NCI-H146 treated with DMSO at 0.1 percent for 48 hours (cell line): ENCODE measurements at regions not wholly inside any gene's neighbourhood (a gene's known extent, or its start where the extent isn't known, plus 50 kb on each side); places are given as distances from the start of the nearest gene placed in this dataset.

Source experiments
- DNase-seq: peaks from one replicate; lab custom pipeline; 2025; ENCODE audit not compliant: unreplicated experiment; lab: John Stamatoyannopoulos, UW

- no peak for DNase-seq
Measured at GRCh38 chr9:129347316-129348120, 169.5 kb upstream of the IER5L start.

GRCh38 chr9:129346046-129346445, 168.0 kb upstream of the IER5L start:
- DNase-seq: no peak

DNA sequence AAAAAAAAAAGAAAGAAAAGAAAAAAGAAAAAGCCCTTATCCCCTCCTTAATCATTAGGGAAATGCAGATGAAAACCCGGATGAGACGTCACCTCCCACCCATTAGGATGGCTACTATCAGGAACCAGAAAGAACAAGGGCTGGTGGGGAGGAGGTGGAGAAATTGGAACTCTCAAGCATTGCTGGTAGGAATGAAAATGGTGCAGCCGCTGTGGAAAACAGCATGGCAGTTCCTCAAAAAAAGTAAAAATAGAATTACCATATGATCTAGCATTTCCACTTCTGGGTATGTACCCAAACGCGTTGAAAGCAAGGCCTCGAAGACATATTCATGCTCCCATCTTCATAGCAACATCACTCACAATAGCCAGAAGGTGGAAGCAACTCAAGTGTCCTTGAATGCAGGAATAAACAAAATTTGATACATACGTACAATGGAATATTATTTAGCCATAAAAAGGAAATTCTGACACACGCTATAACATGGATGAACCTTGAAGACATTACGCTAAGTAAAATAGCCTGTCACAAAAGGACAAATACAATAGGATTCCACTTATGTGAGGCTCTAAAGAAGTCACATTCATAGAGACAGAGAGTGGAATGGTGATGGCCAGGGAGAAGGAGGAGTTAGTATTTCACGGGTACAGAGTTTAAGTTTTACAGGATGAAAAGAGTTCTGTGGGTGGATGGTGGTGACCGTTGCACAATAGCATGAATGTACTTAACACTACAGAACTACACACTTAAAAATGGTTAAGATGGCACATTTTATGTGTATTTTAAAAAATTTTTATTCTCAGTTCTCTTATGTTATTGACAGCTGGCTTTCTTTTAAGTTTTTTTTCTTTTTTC, 166.8 kb upstream of the IER5L start:
- no peak for DNase-seq

DNA sequence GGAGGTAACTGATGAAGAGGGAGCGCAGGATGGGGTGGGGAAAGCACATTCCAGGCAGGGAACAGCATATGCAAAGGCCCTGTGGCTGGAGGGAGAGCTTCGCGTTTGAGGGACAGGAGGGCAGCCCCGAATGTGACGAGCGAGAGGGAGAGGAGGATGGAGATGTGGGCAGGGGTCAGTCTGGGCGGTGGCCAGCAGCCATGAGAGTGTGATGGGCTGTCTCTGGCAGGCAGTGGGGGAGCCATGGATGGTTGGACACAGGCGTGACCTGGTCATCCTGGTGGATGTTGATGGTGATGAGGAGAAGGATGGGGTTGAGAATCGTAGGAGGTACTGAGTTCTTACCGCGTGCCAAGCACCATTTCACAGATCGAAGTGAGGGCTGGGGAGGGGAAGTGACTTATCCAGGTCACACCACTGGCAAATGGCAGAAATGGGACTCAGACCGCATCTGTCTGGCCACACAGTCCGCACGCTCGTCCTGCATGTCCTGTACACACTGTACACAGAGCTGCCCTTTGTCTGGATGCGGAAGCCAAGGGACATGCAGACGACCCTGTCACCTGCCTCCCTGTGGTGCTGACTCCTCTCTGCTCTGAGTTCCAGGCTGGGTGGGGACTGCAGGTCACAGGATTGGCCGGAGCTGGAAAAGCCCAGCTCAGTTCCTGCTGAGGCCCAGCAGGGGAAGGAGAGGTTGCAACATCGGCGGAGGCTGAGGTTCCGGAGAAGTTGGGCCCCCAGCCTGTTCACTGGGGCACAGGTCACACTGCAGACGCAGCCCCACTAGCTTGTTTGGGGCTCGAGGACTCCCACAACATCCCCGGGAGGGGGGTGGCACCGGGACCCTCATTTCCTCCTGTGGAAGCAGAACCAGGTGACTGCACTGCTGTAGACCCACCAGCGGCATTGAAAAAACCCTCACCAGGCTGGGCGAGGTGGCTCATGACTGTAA, 165.6 kb upstream of the IER5L start:
- no peak for DNase-seq

- DNase-seq: no peak
Measured at GRCh38 chr9:129342591-129343423, 164.7 kb upstream of the IER5L start.

DNA sequence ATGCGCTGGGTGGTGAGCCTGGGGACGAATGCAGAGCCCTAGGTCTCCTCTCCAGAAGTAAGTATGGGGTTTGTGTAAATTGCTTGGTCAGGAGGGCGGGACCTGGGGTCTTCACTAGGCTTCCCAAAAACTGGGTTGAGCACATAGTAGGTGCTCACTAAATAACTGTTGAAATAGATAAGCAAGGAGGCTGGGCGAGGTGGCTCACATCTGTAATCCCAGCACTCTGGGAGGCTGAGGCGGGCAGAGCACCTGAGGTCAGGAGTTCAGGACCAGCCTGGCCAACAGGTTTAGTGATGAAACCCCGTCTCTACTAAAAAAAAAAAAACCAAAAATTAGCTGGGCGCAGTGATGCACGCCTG, 163.9 kb upstream of the IER5L start:
- no peak for DNase-seq

- DNase-seq: no peak
Measured at GRCh38 chr9:129341171-129341986, 163.3 kb upstream of the IER5L start.

DNA sequence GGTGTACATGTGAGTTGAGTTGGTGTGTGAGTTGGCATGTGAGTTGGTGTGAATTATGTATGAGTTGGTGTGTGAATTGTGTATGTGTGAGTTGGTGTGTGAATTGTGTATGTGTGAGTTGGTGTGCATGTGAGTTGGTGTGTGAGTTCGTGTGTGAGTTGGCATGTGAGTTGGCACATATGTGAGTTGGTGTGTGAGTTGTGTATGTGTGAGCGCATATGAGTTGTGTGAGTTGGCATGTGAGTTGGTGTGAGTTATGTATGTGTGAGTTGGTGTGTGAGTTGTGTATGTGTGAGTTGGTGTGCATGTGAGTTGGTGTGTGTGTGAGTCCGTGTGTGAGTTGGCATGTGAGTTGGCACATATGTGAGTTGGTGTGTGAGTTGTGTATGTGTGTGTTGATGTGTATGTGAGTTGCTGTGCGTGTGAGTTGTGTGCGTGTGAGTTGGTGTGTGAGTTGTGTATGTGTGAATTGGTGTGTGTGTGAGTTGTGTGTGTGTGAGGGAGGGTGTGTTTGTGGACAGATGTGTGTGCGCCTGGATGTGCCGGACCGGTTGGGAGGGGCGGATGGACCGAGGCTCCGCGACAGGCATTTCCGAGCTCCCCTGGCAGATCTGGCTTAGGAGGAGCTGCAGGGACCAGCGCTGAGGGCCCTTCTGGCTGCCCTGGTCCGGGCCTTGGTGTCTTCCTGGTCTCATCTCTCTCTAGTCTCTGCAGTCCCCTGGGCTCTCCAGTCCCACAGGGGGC, 162.5 kb upstream of the IER5L start:
- DNase-seq: no peak

DNA sequence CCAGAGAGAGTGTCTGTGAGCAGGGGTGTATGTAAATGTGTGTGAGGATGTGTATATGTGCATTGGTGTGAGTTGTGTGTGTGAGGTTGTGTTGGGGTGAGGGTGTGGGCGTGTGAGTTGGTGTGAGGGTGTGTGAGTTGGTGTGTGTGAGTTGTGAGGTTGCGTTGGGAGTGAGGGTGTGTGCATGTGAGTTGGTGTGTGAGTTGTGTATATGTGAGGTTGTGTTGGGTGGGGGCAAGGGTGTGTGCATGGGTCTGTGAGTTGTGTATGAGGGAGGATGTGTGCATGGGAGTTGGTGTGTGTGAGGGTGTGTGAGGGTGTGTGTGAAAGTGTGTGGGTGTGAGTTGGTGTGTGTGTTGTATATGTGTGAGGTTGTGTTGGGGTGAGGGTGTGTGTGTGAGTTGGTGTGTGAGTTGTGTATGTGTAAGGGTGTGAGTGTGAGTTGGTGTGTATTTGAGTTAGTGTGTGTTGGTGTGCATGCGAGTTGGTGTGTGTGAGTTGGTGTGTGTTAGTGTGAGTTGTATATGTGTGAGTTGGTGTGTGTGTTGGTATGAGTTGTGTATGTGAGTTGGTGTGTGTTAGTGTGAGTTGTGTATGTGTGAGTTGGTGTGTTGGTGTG, 161.6 kb upstream of the IER5L start:
- DNase-seq: no peak

GRCh38 chr9:129338724-129339430, 160.8 kb upstream of the IER5L start:
- no peak for DNase-seq

DNA sequence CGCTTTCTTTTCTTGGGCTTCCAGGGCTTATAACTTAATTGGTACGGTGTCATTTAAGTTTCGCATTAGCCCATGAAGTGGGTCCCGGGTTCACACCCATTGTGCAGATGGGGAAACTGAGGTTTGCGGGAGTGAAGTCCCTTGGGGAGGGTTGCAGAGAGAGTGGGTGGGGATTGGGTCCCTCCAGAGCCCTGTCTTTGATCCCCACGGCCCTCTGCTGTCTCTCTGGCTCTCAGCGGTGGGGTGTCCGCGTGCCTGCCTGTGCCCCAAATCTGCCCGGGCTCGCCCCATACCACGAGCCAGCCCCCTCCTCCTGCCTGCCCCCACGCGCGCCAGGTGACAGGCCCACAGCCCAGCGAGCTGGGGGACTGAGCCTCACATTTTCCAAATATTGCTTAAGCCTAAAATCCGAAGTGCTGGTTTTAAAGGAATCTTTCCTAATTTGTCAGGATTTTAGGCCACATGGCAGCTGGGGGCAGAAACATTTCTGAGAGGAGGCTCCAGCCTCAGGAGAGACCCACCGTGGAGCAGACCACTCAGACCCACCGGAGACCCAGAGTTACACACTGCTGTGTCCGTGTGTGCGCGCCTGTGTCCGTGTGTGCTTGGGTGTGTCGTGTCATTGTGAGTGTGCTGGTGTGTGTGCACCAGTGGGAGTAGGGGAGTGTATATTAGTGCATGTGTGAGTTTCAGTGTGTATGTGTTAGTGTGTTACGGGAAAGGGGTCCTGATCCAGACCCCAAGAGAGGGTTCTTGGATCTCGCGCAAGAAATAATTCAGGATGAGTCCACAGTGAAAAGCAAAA, 159.5 kb upstream of the IER5L start:
- DNase-seq: no peak

GRCh38 chr9:129336601-129337331, 158.7 kb upstream of the IER5L start:
- no peak for DNase-seq

- no peak for DNase-seq
Measured at GRCh38 chr9:129336130-129336528, 158.1 kb upstream of the IER5L start.

GRCh38 chr9:129335464-129336129, 157.5 kb upstream of the IER5L start:
- DNase-seq: no peak

DNA sequence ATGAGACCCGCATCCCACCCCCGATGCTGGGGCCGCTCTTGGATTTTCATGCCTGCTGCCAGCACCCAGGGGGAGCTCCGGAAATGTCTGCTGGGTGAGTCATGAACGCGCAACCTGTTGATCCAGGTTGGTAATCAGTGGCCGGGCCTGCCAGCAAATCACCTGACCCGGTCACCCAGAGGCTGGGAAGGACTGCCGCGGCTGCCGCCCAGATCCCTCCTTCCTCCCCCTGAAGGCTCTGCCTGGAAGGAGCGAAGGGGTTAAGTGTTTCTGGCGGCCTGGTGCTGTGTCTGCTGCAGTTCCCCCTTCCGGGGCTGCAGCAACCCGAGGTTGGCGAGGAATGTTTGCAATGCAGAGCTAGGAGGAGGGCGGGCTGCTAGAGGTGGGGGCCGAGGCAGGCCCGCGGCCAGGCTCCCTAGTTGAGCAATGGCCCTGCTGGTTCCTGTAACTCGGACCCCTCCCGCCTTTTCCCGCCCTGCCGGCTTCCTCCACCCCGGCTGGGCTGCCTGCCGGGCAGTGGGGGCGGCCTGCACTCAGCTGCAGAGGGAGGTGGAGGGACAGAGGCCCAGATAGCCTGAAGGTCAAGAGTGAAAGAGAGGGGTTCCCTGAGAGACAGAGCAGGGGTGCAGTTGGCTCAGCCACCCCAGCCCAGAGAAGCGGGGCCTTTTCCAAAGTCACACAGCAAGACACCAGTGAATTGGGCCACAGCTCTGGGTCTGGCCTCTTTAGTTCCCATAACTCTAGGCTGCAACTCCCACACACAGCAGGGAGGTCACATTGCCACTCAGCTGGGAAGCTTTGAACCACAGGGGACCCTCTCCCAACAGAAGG, 156.3 kb upstream of the IER5L start:
- no peak for DNase-seq
